Suprapubic skin (tissue), 3 donors: ENCODE measurements at regions not wholly inside any gene's neighbourhood (a gene's known extent, or its start where the extent isn't known, plus 50 kb on each side); places are given as distances from the start of the nearest gene placed in this dataset.

ENCODE experiments used
- POLR2A ChIP-seq, 2 donors: fragments of 450-650 bp; IDR thresholded peaks; one replicate each; pipeline ENCODE4 v1.6.1; 2017; ENCODE audit warnings: antibody characterized with exemption in 2 of 2, mild to moderate bottlenecking in 2 of 2, moderate library complexity in 2 of 2
- TF ChIP-seq, protein P1 (sequence below), 2 donors: fragments of 200-600 bp in 1 of 2; fragments of 450-650 bp in 1 of 2; sonication (generic) in 1 of 2; IDR thresholded peaks; one replicate each; pipeline ENCODE4 v1.5.1; 2016 to 2019; ENCODE audit warnings: antibody characterized with exemption in 2 of 2, mild to moderate bottlenecking in 1 of 2, moderate library complexity in 1 of 2

DNA sequence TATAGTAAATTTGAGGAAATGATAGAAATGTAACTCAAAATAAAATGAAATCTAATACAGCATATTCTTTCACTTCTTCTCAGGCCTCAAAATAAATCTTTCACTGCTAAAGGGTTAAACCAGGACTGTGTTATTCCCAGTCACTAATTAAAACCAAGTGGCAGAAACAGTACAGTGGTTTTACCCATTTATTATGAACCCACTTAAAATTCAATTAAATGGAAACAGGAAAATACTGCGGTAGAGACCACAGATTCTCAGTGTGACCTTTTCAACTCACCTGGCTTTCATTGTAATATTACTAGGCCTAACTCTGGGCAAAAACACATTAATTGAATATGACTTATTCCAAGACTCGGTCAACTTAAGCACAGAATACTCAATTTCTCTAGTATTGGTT is 176.5 kb upstream of the DKK2 start:
- TF ChIP-seq, protein P1, sequence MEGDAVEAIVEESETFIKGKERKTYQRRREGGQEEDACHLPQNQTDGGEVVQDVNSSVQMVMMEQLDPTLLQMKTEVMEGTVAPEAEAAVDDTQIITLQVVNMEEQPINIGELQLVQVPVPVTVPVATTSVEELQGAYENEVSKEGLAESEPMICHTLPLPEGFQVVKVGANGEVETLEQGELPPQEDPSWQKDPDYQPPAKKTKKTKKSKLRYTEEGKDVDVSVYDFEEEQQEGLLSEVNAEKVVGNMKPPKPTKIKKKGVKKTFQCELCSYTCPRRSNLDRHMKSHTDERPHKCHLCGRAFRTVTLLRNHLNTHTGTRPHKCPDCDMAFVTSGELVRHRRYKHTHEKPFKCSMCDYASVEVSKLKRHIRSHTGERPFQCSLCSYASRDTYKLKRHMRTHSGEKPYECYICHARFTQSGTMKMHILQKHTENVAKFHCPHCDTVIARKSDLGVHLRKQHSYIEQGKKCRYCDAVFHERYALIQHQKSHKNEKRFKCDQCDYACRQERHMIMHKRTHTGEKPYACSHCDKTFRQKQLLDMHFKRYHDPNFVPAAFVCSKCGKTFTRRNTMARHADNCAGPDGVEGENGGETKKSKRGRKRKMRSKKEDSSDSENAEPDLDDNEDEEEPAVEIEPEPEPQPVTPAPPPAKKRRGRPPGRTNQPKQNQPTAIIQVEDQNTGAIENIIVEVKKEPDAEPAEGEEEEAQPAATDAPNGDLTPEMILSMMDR (IDR thresholded peaks at IDR 0.05) = no peak
- TF ChIP-seq POLR2A (IDR thresholded peaks at IDR 0.05) = no peak
